GM12878 (cell line): ENCODE measurements at regions not wholly inside any gene's neighbourhood (a gene's known extent, or its start where the extent isn't known, plus 50 kb on each side); places are given as distances from the start of the nearest gene placed in this dataset.

Source experiments
- ATAC-seq: fragments of 200-7000 bp; cut with Tn5 transposase; 3 replicates; pipeline ENCODE4 v1.9.1; 2020; ENCODE audit warnings: mild to moderate bottlenecking, moderate library complexity
- BruUV-seq: library from RNA; stranded (reverse); fragments of 400-500 nt; replicated peaks from 2 replicates; lab custom pipeline; 2021; lab: Mats Ljungman, UMichigan
- CTCF ChIA-PET: fragments of 300-600 bp; sonication (Branson Sonifier 250); formaldehyde crosslinking; extraction: SDS; loops from one replicate; lab custom pipeline; 2021; ENCODE audit warnings: inconsistent platforms; lab: Yijun Ruan, JAX
- POLR2A ChIA-PET: fragments of 350-600 bp; formaldehyde crosslinking; extraction: SDS; loops from one replicate; lab custom pipeline; 2021; ENCODE audit warnings: inconsistent platforms; lab: Charles Lee
- RAD21 ChIA-PET: fragments of 300-600 bp; sonication (Branson Sonifier 250); formaldehyde crosslinking; loops from one replicate; lab custom pipeline; 2023; ENCODE audit warnings: antibody characterized with exemption; ENCODE audit not compliant: unreplicated experiment; lab: Charles Lee
- SMC1A ChIA-PET: fragments of 300-600 bp; sonication (Branson Sonifier 250); formaldehyde crosslinking; loops from one replicate; lab custom pipeline; 2023; ENCODE audit not compliant: unreplicated experiment, uncharacterized antibody; lab: Charles Lee
- DNase-seq: peaks from one replicate; pipeline ENCODE4 v3.0.0-alpha.2; 2011; ENCODE audit warnings: low read depth, low spot score
- FAIRE-seq: peaks from 3 replicates; lab custom pipeline; 2011; peaks lifted over from hg19 to GRCh38; lab: Jason Lieb, UNC
- H2AFZ ChIP-seq: 2 replicates; pipeline ENCODE4 v1.6.0; 2011; ENCODE audit warnings: low read depth, low read length, control low read depth; ENCODE audit not compliant: control insufficient read depth
- H3K27ac ChIP-seq: 2 replicates; pipeline ENCODE4 v1.5.1; 2011; ENCODE audit warnings: control low read depth; ENCODE audit not compliant: control insufficient read depth, insufficient read depth
- H3K27me3 ChIP-seq, 2 experiments: replicated peaks in 1 of 2; 2 replicates each; pipeline versions ENCODE4 v1.6.0 to v1.6.1; 2011; ENCODE audit warnings: low read length in 1 of 2; ENCODE audit not compliant: control insufficient read depth in 2 of 2, insufficient read depth in 2 of 2
- H3K36me3 ChIP-seq, 2 experiments: 2 replicates each; pipeline ENCODE4 v1.5.1; 2011; ENCODE audit warnings: low read length in 1 of 2; ENCODE audit not compliant: control insufficient read depth in 2 of 2, insufficient read depth in 2 of 2
- H3K4me1 ChIP-seq: 2 replicates; pipeline ENCODE4 v1.6.1; 2011; ENCODE audit warnings: mild to moderate bottlenecking, low read length, moderate library complexity, mixed read lengths; ENCODE audit not compliant: control insufficient read depth, insufficient read depth
- H3K4me2 ChIP-seq: 2 replicates; pipeline ENCODE4 v1.6.0; 2011; ENCODE audit warnings: control low read depth; ENCODE audit not compliant: control insufficient read depth, insufficient read depth
- H3K4me3 ChIP-seq: fragments of 200-600 bp; sonication (generic); 2 replicates; pipeline ENCODE4 v1.5.1; 2016
- H3K79me2 ChIP-seq: 2 replicates; pipeline ENCODE4 v1.6.0; 2011; ENCODE audit warnings: low read length; ENCODE audit not compliant: control insufficient read depth, insufficient read depth
- H3K9ac ChIP-seq: 2 replicates; pipeline ENCODE4 v1.8.0; 2011; ENCODE audit warnings: low read length, control low read depth, mixed read lengths; ENCODE audit not compliant: control insufficient read depth, insufficient read depth
- H3K9me3 ChIP-seq: replicated peaks from 3 replicates; pipeline ENCODE4 v1.5.1; 2011; ENCODE audit warnings: mild to moderate bottlenecking, low read length; ENCODE audit not compliant: control insufficient read depth, insufficient read depth
- H4K20me1 ChIP-seq: 2 replicates; pipeline ENCODE4 v1.6.0; 2011; ENCODE audit not compliant: control insufficient read depth, insufficient read depth
- BCLAF1 ChIP-seq: fragments of 450-650 bp; IDR thresholded peaks from 2 replicates; pipeline ENCODE4 v1.6.1; 2017; ENCODE audit warnings: antibody characterized with exemption, mild to moderate bottlenecking, moderate library complexity
- BRCA1 ChIP-seq: IDR thresholded peaks from 2 replicates; pipeline ENCODE4 v1.6.1; 2011; ENCODE audit warnings: low read depth, low read length, improper control_type of control experiment
- ETV6 ChIP-seq, 2 experiments: fragments of 450-650 bp in 1 of 2; IDR thresholded peaks in 1 of 2; conservative IDR thresholded peaks in 1 of 2; 2 replicates each; pipeline ENCODE4 v1.6.1; 2014; ENCODE audit warnings: antibody characterized with exemption in 1 of 2, borderline replicate concordance in 1 of 2, low read depth in 1 of 2, mild to moderate bottlenecking in 1 of 2, moderate library complexity in 1 of 2
- JUND ChIP-seq: IDR thresholded peaks from 2 replicates; pipeline ENCODE4 v1.6.1; 2012; ENCODE audit warnings: low read depth, mild to moderate bottlenecking, low read length, improper control_type of control experiment, moderate library complexity
- MAX ChIP-seq: IDR thresholded peaks from 2 replicates; pipeline ENCODE4 v1.6.1; 2012; ENCODE audit warnings: low read depth, low read length, improper control_type of control experiment
- MTA3 ChIP-seq: IDR thresholded peaks from 2 replicates; pipeline ENCODE4 v1.6.1; 2012; ENCODE audit warnings: low read length, inconsistent platforms, borderline replicate concordance
- NKRF ChIP-seq: fragments of 450-650 bp; conservative IDR thresholded peaks from 2 replicates; pipeline ENCODE4 v1.6.1; 2017; ENCODE audit warnings: mild to moderate bottlenecking, moderate library complexity
- NR2F1 ChIP-seq: fragments of 450-650 bp; conservative IDR thresholded peaks from 2 replicates; pipeline ENCODE4 v1.6.1; 2017; ENCODE audit warnings: mild to moderate bottlenecking
- POU2F2 ChIP-seq: IDR thresholded peaks from 3 replicates; pipeline ENCODE4 v1.6.1; 2011; ENCODE audit warnings: low read depth, mild to moderate bottlenecking, low read length, borderline replicate concordance
- ZBTB33 ChIP-seq: fragments of 450-650 bp; IDR thresholded peaks from 2 replicates; pipeline ENCODE4 v1.6.1; 2017; ENCODE audit warnings: mild to moderate bottlenecking
- ZNF592 ChIP-seq: fragments of 450-650 bp; IDR thresholded peaks from 2 replicates; pipeline ENCODE4 v1.6.1; 2017; ENCODE audit warnings: mild to moderate bottlenecking, moderate library complexity
- whole genome bisulfite sequencing: methylation state at CpG from one replicate; pipeline ENCODE4 v1.1.6; 2016; ENCODE audit warnings: low lambda C conversion rate; ENCODE audit not compliant: insufficient replicate concordance, insufficient coverage; ENCODE audit errors: missing lambda C conversion rate; 5-methylcytosine and 5-hydroxymethylcytosine counted together
- in situ Hi-C: fragments of 300-500 bp; cut with MboI; formaldehyde crosslinking; loops from 9 replicates; pipeline ENCODE4 v1.14.3; 2018; ENCODE audit warnings: mixed read lengths
- intact Hi-C: fragments of 100-400 bp; cut with micrococcal nuclease; formaldehyde crosslinking; loops from one replicate; pipeline ENCODE4 v1.14.2; 2022; ENCODE audit not compliant: unreplicated experiment

GRCh38 chr7:25557930-25558329 is 329.6 kb upstream of the NPVF start (continued):
- TF ChIP-seq BCLAF1 = no peak

- no peak for ATAC-seq
- BruUV-seq = no TSS peak
- TF ChIP-seq NR2F1 (no peak), MAX (no peak), NKRF (no peak), BRCA1 (no peak), MTA3 (no peak), ZNF592 (no peak), ETV6 (conservative IDR thresholded peaks at IDR 0.05 in 1 of 2, IDR thresholded peaks at IDR 0.05 in 1 of 2; ENCODE audit: borderline replicate concordance in 1 of 2, low read depth in 1 of 2) (no peak), ZBTB33 (no peak), JUND (no peak), POU2F2 (no peak)
Observed at GRCh38 chr7:25558605-25559004, 330.3 kb upstream of the NPVF start.

More at GRCh38 chr7:25558605-25559004, 330.3 kb upstream of the NPVF start:
- CTCF ChIA-PET = no interaction called here
- in situ Hi-C loops (loop anchor here (25.0 kb wide), 1 partner anchor 171 kb away; no protein-coding TSS in a partner anchor), intact Hi-C loops (no loop called here)
- Histone ChIP-seq H3K9ac (no peak overlapping the region), H3K4me1 (no peaks in the 10 kb centered on the region), H3K27ac (no peak overlapping the region), H3K9me3 (no peaks in the 10 kb centered on the region), H4K20me1 (no peaks in the 10 kb centered on the region), H3K27me3 (peaks cover 1 to 3% of the 10 kb centered on the region in 2 experiments; a peak in 2 of 4 replicates), H3K36me3 (no peaks in the 10 kb centered on the region), H3K79me2 (no peaks in the 10 kb centered on the region), H3K4me2 (no peak overlapping the region), H2AFZ (no peak overlapping the region), H3K4me3 (no peak overlapping the region)
- SMC1A ChIA-PET = no interaction called here
- FAIRE-seq = no peak
- no peak for DNase-seq
- POLR2A ChIA-PET = no interaction called here
- RAD21 ChIA-PET = no interaction called here
- WGBS = 16% methylated on average over 3 of the region's 3 CpGs
